Testis (tissue), 2 donors: ENCODE measurements at regions not wholly inside any gene's neighbourhood (a gene's known extent, or its start where the extent isn't known, plus 50 kb on each side); places are given as distances from the start of the nearest gene placed in this dataset.

ENCODE experiments used
- DNase-seq: peaks from one replicate; pipeline ENCODE4 v3.0.0-alpha.2; 2019
- H3K27ac ChIP-seq, 2 donors: fragments of 200-600 bp; sonication (generic); one replicate each; pipeline ENCODE4 v1.5.1; 2019
- H3K27me3 ChIP-seq: fragments of 200-600 bp; sonication (generic); one replicate; pipeline ENCODE4 v1.5.1; 2019
- H3K36me3 ChIP-seq: fragments of 200-600 bp; sonication (generic); one replicate; pipeline ENCODE4 v1.5.1; 2017; ENCODE audit warnings: low read depth; ENCODE audit errors: missing control alignments
- H3K4me1 ChIP-seq: fragments of 200-600 bp; sonication (generic); one replicate; pipeline ENCODE4 v1.5.1; 2019
- H3K4me3 ChIP-seq, 2 donors: fragments of 200-600 bp; sonication (generic); one replicate each; pipeline ENCODE4 v1.5.1; 2017 to 2019
- H3K9me3 ChIP-seq: fragments of 200-600 bp; sonication (generic); one replicate; pipeline ENCODE4 v1.5.1; 2017
- CTCF ChIP-seq, 3 experiments: fragments of 450-650 bp in 2 of 3; fragments of 200-600 bp in 1 of 3; sonication (generic) in 1 of 3; IDR thresholded peaks; one replicate each; pipeline ENCODE4 v1.5.1; 2016 to 2019; ENCODE audit warnings: antibody characterized with exemption in 3 of 3, mild to moderate bottlenecking in 2 of 3, moderate library complexity in 1 of 3
- POLR2A ChIP-seq: fragments of 450-650 bp; IDR thresholded peaks from one replicate; pipeline ENCODE4 v1.6.1; 2017; ENCODE audit warnings: antibody characterized with exemption, mild to moderate bottlenecking, moderate library complexity
- WGBS, 2 donors: methylation state at CpG; one replicate each; pipeline ENCODE4 v1.1.5; 2018; 5-methylcytosine and 5-hydroxymethylcytosine counted together
- intact Hi-C: fragments of 100-400 bp; cut with DNase I; formaldehyde crosslinking; loops from one replicate; pipeline ENCODE4 v1.15.1; 2023; ENCODE audit warnings: low total_unique reads

- intact Hi-C loops = no loop called here
- Histone ChIP-seq H3K4me1 (no peaks in the 10 kb centered on the region), H3K4me3 (no peak overlapping the region), H3K27ac (no peak overlapping the region), H3K27me3 (no peaks in the 10 kb centered on the region), H3K36me3 (no peaks in the 10 kb centered on the region), H3K9me3 (no peaks in the 10 kb centered on the region)
- 47 to 60% methylated on average over 1 to 3 of the region's 3 CpGs for WGBS, 2 donors
- no peak for TF ChIP-seq POLR2A
- no peak for TF ChIP-seq CTCF (IDR thresholded peaks at IDR 0.05)
- no peak for DNase-seq
Measured at GRCh38 chrX:14235004-14235403, 205.3 kb upstream of the GEMIN8 start.

- Histone ChIP-seq H3K27me3 (no peaks in the 10 kb centered on the region), H3K4me3 (no peak overlapping the region), H3K9me3 (no peaks in the 10 kb centered on the region), H3K36me3 (no peaks in the 10 kb centered on the region), H3K4me1 (no peaks in the 10 kb centered on the region), H3K27ac (no peak overlapping the region)
- intact Hi-C loops = no loop called here
- DNase-seq = no peak
- WGBS, 2 donors = 58 to 71% methylated on average over 3 of the region's 4 CpGs
- TF ChIP-seq POLR2A (no peak), CTCF (IDR thresholded peaks at IDR 0.05) (no peak)
Measured at GRCh38 chrX:14232688-14233087, 203.0 kb upstream of the GEMIN8 start.

DNA sequence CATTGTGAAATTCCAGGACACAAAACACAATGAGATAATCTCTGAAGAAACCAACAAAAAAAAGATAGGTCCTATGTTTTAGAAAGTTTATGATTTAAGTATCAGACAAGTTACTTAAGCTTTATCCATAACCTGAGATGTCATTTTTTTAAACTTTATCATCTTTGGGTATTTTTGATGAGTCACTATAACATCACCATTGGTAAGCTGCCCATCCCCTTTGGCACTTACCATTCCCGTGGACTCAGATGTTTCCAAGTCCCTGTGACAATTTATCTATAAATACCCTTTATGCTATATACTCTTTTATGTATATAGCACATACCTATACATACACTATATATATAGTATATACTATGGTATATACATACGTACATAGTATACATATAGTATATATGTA, 198.9 kb upstream of the GEMIN8 start:
- no peak for TF ChIP-seq CTCF (IDR thresholded peaks at IDR 0.05)
- no peak for TF ChIP-seq POLR2A

DNA sequence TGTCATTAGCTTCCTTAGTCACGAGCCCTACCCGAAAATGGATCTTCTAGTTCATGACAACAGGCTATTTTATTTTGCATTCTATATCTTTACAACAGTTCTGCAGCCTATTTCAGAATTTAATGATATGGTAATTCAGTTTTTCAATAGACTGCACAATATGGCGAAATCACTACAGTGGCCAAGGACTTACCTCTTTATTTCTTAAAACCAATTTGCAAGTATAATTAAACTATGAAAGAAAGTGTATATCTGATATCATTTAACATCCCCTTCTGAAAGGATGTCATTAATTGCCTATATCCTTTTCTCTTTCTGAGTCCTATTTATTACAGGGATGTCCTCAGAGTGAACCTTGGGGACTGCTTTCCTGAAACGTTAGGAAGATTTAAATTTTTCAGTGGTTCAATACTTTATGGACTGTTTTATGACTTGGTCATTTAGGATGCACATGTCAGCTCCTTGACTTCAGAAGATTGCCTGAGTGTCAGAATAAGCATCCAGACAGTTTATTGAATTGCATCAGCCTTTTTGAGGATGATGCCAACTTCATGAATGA, 190.8 kb upstream of the GEMIN8 start:
- no peak overlapping the region for H3K27ac ChIP-seq
- H3K27me3 ChIP-seq = no peaks in the 10 kb centered on the region
- no peak overlapping the region for H3K4me3 ChIP-seq
- 80 to 85% methylated on average over 3 to 4 of the region's 4 CpGs for WGBS, 2 donors
- H3K4me1 ChIP-seq = no peaks in the 10 kb centered on the region
- DNase-seq = no peak
- intact Hi-C loops = no loop called here
- no peak for TF ChIP-seq POLR2A
- no peak for TF ChIP-seq CTCF (IDR thresholded peaks at IDR 0.05)
- no peaks in the 10 kb centered on the region for H3K9me3 ChIP-seq
- no peaks in the 10 kb centered on the region for H3K36me3 ChIP-seq

More for the DNA sequence above, 198.9 kb upstream of the GEMIN8 start:
- WGBS, 2 donors = 92 to 94% methylated on average over 2 of the region's 2 CpGs
- intact Hi-C loops = no loop called here
- Histone ChIP-seq H3K27me3 (no peaks in the 10 kb centered on the region), H3K4me1 (no peaks in the 10 kb centered on the region), H3K36me3 (no peaks in the 10 kb centered on the region), H3K9me3 (no peaks in the 10 kb centered on the region), H3K27ac (no peak overlapping the region), H3K4me3 (no peak overlapping the region)
- no peak for DNase-seq

DNA sequence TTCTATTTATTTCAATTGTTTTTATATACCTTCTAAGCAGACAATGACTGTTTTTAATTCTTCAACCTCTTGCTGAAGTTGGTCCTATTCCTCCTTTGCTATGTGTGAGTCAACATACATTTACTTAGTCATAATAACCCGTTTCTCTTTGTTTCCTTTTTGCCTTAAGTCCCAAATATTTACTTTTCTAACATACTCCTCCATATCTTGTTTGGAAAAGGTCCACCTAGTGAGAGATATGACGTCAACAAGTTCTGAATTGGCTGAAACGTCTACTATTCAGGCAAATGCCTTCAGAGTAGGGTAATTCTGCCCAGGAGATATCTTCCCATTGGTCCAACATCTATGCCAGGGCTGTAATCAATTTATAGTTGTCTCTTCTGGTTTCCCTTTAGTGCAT, 179.3 kb upstream of the GEMIN8 start:
- Histone ChIP-seq H3K4me3 (no peak overlapping the region), H3K4me1 (no peaks in the 10 kb centered on the region), H3K9me3 (no peaks in the 10 kb centered on the region), H3K36me3 (no peaks in the 10 kb centered on the region), H3K27me3 (no peaks in the 10 kb centered on the region), H3K27ac (no peak overlapping the region)
- DNase-seq = no peak
- TF ChIP-seq CTCF (IDR thresholded peaks at IDR 0.05) (no peak), POLR2A (no peak)
- 46 to 51% methylated on average over 3 of the region's 3 CpGs for WGBS, 2 donors
- intact Hi-C loops = no loop called here
